Middle frontal gyrus (tissue), 1 donor: ENCODE measurements at regions not wholly inside any gene's neighbourhood (a gene's known extent, or its start where the extent isn't known, plus 50 kb on each side); places are given as distances from the start of the nearest gene placed in this dataset.

Experiments
- DNase-seq: peaks from one replicate; pipeline ENCODE4 v3.0.0-alpha.2; 2015; ENCODE audit warnings: low spot score; ENCODE audit errors: extremely low spot score

- DNase-seq, result no peak
These were observed 66.4 kb upstream of the KRR1 start for GRCh38 chr12:75577812-75578211.

- DNase-seq, result no peak
These were observed 60.3 kb upstream of the KRR1 start for GRCh38 chr12:75571656-75572205.

- no peak for DNase-seq
These were observed 59.8 kb upstream of the KRR1 start for GRCh38 chr12:75571204-75571603.

GRCh38 chr12:75568801-75569200 lies 57.4 kb upstream of the KRR1 start:
- DNase-seq, result no peak

- DNase-seq, result no peak
These were observed 57.0 kb upstream of the KRR1 start for GRCh38 chr12:75568393-75568792.

- DNase-seq, result no peak
These were observed 54.4 kb upstream of the KRR1 start for GRCh38 chr12:75565795-75566194.

- no peak for DNase-seq
These were observed 53.4 kb upstream of the KRR1 start for GRCh38 chr12:75564852-75565251.

GRCh38 chr12:75564398-75564797 lies 53.0 kb upstream of the KRR1 start:
- no peak for DNase-seq

GRCh38 chr12:75563351-75563750 lies 51.9 kb upstream of the KRR1 start:
- no peak for DNase-seq

- DNase-seq, result no peak
These were observed 50.5 kb upstream of the KRR1 start for GRCh38 chr12:75561921-75562320.
